Heart left ventricle (tissue), 16 donors: ENCODE measurements at regions not wholly inside any gene's neighbourhood (a gene's known extent, or its start where the extent isn't known, plus 50 kb on each side); places are given as distances from the start of the nearest gene placed in this dataset.
"Not testable (repeated sequence)": the region's sequence is repeated elsewhere in the genome, so short reads cannot be mapped to it uniquely, and the experiment has no call there.

ENCODE experiments used
- ATAC-seq, 4 donors: fragments of 200-7000 bp; cut with Tn5 transposase; one replicate each; pipeline ENCODE4 v1.9.1; 2020 to 2022; ENCODE audit warnings: moderate library complexity in 4 of 4, mild to moderate bottlenecking in 3 of 4, moderate number of reproducible peaks in 1 of 4
- DNase-seq, 5 donors: peaks; one replicate each; pipeline ENCODE4 v3.0.0-alpha.2; 2020
- H3K27ac ChIP-seq, 12 donors: fragments of 200-600 bp; sonication (generic) in 4 of 12; one replicate each; pipeline versions ENCODE4 v1.5.0 to v1.8.0; 2016 to 2022; ENCODE audit warnings: mild to moderate bottlenecking in 2 of 12
- H3K27me3 ChIP-seq, 9 donors: fragments of 200-600 bp; sonication (generic) in 2 of 9; one replicate each; pipeline versions ENCODE4 v1.5.1 to v1.8.0; 2016 to 2022; ENCODE audit warnings: mild to moderate bottlenecking in 3 of 9
- H3K36me3 ChIP-seq, 9 donors: fragments of 200-600 bp; sonication (generic) in 2 of 9; one replicate each; pipeline versions ENCODE4 v1.5.0 to v1.8.0; 2018 to 2022; ENCODE audit warnings: mild to moderate bottlenecking in 2 of 9
- H3K4me1 ChIP-seq, 12 donors: fragments of 200-600 bp; sonication (generic) in 4 of 12; one replicate each; pipeline versions ENCODE4 v1.5.0 to v1.8.0; 2016 to 2022; ENCODE audit warnings: mild to moderate bottlenecking in 3 of 12
- H3K4me3 ChIP-seq, 12 donors: fragments of 200-600 bp; sonication (generic) in 4 of 12; one replicate each; pipeline versions ENCODE4 v1.5.0 to v1.8.0; 2017 to 2022; ENCODE audit warnings: mild to moderate bottlenecking in 9 of 12, moderate library complexity in 4 of 12
- H3K9me3 ChIP-seq, 12 donors: fragments of 200-600 bp; sonication (generic) in 4 of 12; one replicate each; pipeline versions ENCODE4 v1.5.0 to v1.8.0; 2016 to 2022; ENCODE audit warnings: mild to moderate bottlenecking in 1 of 12
- POLR2A ChIP-seq, 2 donors: fragments of 450-650 bp; IDR thresholded peaks; one replicate each; pipeline ENCODE4 v1.6.1; 2017; ENCODE audit warnings: antibody characterized with exemption in 2 of 2, mild to moderate bottlenecking in 2 of 2, moderate library complexity in 2 of 2
- WGBS, 4 donors: extraction: QIAGEN DNeasy Blood & Tissue Kit in 2 of 4; methylation state at CpG; one replicate each; pipeline versions ENCODE4 v1.1.5 to v1.1.7; 2013 to 2018; 5-methylcytosine and 5-hydroxymethylcytosine counted together
- intact Hi-C, 10 donors: fragments of 100-400 bp; cut with DNase I; formaldehyde crosslinking; loops; one replicate each; pipeline versions ENCODE4 v1.11.1 to v1.14.2; 2022
- TF ChIP-seq, protein P1 (sequence below), 12 donors: fragments of 200-600 bp; sonication (generic) in 4 of 12; IDR thresholded peaks; one replicate each; pipeline versions ENCODE4 v1.5.0 to v1.8.0; 2018 to 2022; ENCODE audit warnings: antibody characterized with exemption in 12 of 12, mild to moderate bottlenecking in 5 of 12
- donor health status: ischemic (EF 13 %, LVEDD 7.1; RV severe dilation, severe dysfunction).
- donor health status: healthy with polysubstance abuse.
- donor health status: DM: no; HTN: yes; CAD: no.
- donor health status: DM: no; HTN: no; CAD: no.
- donor health status: ischemic (EF 25% LVEDD 6.9; RV normal size, moderate dysfunction).
- donor health status: ischemic (EF 25% LVEDD 5.7; RV mildly dilated, moderate dysfunction).
- donor health status: healthy.
- donor health status: DM: yes; HTN: yes; CAD: no.
- donor health status: ischemic (EF 35%, LVEDD 5.7; RV mildly dilated, moderate dysfunction).
- donor health status: nonischemic (EF 11% LVEDD 7.7; RV severe dilation, severe dysfunction).
- donor health status: DM: yes; HTN: yes; CAD: no.
- donor health status: PGD.
- donor health status: ischemic (EF 29% LVEDD 5.4; RV normal size, mild dysfunction).
- donor health status: nonischemic (EF 23%, LVEDD 6.1; RV moderate dilation, normal function).

DNA sequence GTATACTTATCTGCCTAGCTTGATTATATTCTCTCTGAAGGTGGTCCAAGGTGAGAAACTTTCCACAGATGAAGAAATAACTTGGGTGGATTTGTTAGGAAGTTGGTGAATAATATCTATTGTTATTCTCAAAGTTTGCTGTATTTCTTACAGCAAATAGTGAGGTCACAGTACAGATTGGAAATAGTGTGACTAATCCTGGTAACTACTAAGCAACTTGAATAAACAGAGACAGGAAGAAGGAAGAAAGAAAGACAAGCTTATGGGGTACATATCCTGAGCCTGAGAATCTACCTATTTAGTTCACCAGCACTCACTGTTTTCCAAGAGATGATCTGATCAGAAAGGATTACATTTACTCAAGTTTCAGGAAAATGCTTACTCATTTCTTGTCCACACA, 1416.1 kb downstream of the RPA4 start:
- ATAC-seq = no peak
- intact Hi-C loops = no loop called here

DNA sequence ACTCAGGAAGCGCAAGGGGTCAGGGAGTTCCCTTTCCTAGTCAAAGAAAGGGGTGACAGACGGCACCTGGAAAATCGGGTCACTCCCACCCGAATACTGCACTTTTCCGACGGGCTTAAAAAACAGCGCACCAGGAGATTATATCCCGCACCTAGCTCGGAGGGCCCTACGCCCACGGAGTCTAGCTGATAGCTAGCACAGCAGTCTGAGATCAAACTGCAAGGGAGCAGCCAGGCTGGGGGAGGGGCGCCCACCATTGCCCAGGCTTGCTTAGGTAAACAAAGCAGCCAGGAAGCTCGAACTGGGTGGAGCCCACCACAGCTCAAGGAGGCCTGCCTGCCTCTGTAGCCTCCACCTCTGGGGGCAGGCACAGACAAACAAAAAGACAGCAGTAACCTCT, 1416.8 kb downstream of the RPA4 start:
- H3K4me3 ChIP-seq, H3K27me3 ChIP-seq, H3K27ac ChIP-seq, DNase-seq, ATAC-seq, intact Hi-C loops, H3K4me1 ChIP-seq, H3K9me3 ChIP-seq, H3K36me3 ChIP-seq: not testable (repeated sequence)
- 91 to 92% (median 91%) methylated on average over 11 to 13 of the region's 13 CpGs for WGBS, 4 donors

More for the DNA sequence above, 1416.1 kb downstream of the RPA4 start:
- DNase-seq = no peak
- Histone ChIP-seq H3K9me3 (peaks cover 0 to under 1% (median 0%) of the 10 kb centered on the region in 12 donors), H3K4me3 (no peak overlapping the region), H3K4me1 (no peaks in the 10 kb centered on the region), H3K36me3 (no peaks in the 10 kb centered on the region), H3K27me3 (no peaks in the 10 kb centered on the region), H3K27ac (no peak overlapping the region)
- no peak for TF ChIP-seq POLR2A (IDR thresholded peaks at IDR 0.05)
- TF ChIP-seq, protein P1, sequence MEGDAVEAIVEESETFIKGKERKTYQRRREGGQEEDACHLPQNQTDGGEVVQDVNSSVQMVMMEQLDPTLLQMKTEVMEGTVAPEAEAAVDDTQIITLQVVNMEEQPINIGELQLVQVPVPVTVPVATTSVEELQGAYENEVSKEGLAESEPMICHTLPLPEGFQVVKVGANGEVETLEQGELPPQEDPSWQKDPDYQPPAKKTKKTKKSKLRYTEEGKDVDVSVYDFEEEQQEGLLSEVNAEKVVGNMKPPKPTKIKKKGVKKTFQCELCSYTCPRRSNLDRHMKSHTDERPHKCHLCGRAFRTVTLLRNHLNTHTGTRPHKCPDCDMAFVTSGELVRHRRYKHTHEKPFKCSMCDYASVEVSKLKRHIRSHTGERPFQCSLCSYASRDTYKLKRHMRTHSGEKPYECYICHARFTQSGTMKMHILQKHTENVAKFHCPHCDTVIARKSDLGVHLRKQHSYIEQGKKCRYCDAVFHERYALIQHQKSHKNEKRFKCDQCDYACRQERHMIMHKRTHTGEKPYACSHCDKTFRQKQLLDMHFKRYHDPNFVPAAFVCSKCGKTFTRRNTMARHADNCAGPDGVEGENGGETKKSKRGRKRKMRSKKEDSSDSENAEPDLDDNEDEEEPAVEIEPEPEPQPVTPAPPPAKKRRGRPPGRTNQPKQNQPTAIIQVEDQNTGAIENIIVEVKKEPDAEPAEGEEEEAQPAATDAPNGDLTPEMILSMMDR (IDR thresholded peaks at IDR 0.05) = no peak

DNA sequence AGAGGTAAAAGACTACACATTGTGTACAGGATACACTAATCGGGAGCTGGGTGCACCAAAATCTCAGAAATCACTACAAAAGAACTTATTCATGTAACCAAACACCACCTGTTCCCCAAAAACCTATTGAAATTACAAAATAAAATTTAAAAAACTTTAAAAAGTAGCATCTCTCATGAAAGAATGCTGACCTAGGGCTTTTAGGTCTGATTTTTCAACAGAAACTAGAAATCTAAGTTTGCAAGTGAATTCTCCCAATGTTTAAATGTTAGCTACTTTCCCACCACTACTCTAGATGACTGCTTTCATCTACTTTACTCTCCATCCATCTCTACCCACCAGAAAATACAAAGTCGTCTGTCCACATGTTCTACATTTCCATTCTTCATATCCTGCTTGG, 1447.7 kb downstream of the RPA4 start:
- Histone ChIP-seq H3K9me3 (no peaks in the 10 kb centered on the region), H3K27ac (no peak overlapping the region), H3K36me3 (no peaks in the 10 kb centered on the region), H3K4me1 (no peaks in the 10 kb centered on the region), H3K4me3 (no peak overlapping the region), H3K27me3 (peaks cover 0 to 3% (median 0%) of the 10 kb centered on the region in 9 donors)
- intact Hi-C loops = no loop called here
- TF ChIP-seq, protein P1 (IDR thresholded peaks at IDR 0.05) = no peak
- TF ChIP-seq POLR2A (IDR thresholded peaks at IDR 0.05) = no peak
- ATAC-seq (no peak), DNase-seq (no peak)
- 59 to 79% (median 66%) methylated on average over 2 of the region's 2 CpGs for WGBS, 4 donors

DNA sequence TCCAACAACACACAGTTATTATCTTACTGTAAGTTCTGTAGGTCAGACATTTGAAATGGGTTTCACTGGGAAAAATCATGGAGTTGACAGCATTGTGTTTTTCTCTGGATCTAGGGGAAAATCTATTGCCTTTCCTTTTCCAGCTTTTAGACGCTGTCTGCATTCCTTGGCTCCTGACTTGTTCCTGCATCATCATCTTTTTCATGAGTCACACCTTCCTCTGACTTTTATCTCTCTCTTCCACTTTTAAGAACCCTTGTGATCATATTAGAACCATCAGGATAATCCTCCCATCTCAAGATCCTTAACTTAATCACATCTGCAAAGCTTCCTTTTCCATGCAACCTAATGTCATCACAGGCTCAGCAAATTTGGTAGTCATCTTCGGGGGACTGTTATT, 1454.8 kb downstream of the RPA4 start:
- TF ChIP-seq, protein P1 (IDR thresholded peaks at IDR 0.05) = no peak
- no peak for TF ChIP-seq POLR2A (IDR thresholded peaks at IDR 0.05)
- DNase-seq (no peak), ATAC-seq (no peak)
- intact Hi-C loops = no loop called here
- peaks cover 0 to 3% (median 0%) of the 10 kb centered on the region in 9 donors for H3K27me3 ChIP-seq
- WGBS, 4 donors = 69 to 82% (median 73%) methylated on average over 2 of the region's 2 CpGs
- H3K27ac ChIP-seq = no peak overlapping the region
- no peaks in the 10 kb centered on the region for H3K4me1 ChIP-seq
- peaks cover 0 to 13% (median 4%) of the 10 kb centered on the region in 12 donors for H3K9me3 ChIP-seq
- no peaks in the 10 kb centered on the region for H3K36me3 ChIP-seq
- H3K4me3 ChIP-seq = no peak overlapping the region

DNA sequence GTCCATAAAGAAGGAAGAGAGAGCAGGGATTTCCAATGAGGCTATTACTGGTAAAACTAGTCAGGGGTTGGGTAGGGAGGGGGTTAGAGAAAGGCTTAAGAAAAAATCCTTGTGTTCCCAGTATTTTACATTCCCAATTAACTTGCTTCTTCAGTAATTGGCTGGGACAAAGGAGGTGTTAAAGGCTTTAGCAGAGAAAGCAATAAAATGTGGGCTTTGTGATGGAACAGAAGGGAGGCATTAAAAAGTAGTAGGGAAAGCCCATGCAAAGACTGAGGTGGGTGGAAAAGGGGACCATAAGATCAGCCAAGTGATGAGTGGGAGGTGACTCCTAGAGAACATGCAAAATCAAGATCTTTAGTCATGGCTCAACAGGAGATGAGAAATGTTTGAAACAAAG, 1467.2 kb downstream of the RPA4 start:
- H3K9me3 ChIP-seq = no peaks in the 10 kb centered on the region
- no peaks in the 10 kb centered on the region for H3K4me1 ChIP-seq
- peaks cover 0 to 10% (median 0%) of the 10 kb centered on the region in 9 donors for H3K27me3 ChIP-seq
- intact Hi-C loops = no loop called here
- H3K27ac ChIP-seq = no peak overlapping the region
- DNase-seq (no peak), ATAC-seq (no peak)
- TF ChIP-seq, protein P1 (IDR thresholded peaks at IDR 0.05) = no peak
- no peak for TF ChIP-seq POLR2A (IDR thresholded peaks at IDR 0.05)
- H3K36me3 ChIP-seq = no peaks in the 10 kb centered on the region
- H3K4me3 ChIP-seq = no peak overlapping the region
